Ishikawa (cell line): ENCODE measurements at regions not wholly inside any gene's neighbourhood (a gene's known extent, or its start where the extent isn't known, plus 50 kb on each side); places are given as distances from the start of the nearest gene placed in this dataset.

Experiments
- CEBPB ChIP-seq: IDR thresholded peaks from 2 replicates; pipeline ENCODE4 v1.6.1; 2012
- CREB1 ChIP-seq: IDR thresholded peaks from 2 replicates; pipeline ENCODE4 v1.6.1; 2012; ENCODE audit warnings: low read depth
- EGR1 ChIP-seq: IDR thresholded peaks from 2 replicates; pipeline ENCODE4 v1.6.1; 2012
- EP300 ChIP-seq: IDR thresholded peaks from 2 replicates; pipeline ENCODE4 v1.6.1; 2012; ENCODE audit warnings: borderline replicate concordance
- FOXM1 ChIP-seq: IDR thresholded peaks from 2 replicates; pipeline ENCODE4 v1.6.1; 2012; ENCODE audit warnings: low read depth, borderline replicate concordance
- NFIC ChIP-seq: IDR thresholded peaks from 2 replicates; pipeline ENCODE4 v1.6.1; 2012
- RAD21 ChIP-seq: IDR thresholded peaks from 2 replicates; pipeline ENCODE4 v1.6.1; 2012; ENCODE audit warnings: low read depth
- TAF1 ChIP-seq: IDR thresholded peaks from 2 replicates; pipeline ENCODE4 v1.6.1; 2012; ENCODE audit warnings: low read depth, mild to moderate bottlenecking
- TCF12 ChIP-seq: IDR thresholded peaks from 2 replicates; pipeline ENCODE4 v1.6.1; 2012; ENCODE audit warnings: low read depth
- TEAD4 ChIP-seq: IDR thresholded peaks from 2 replicates; pipeline ENCODE4 v1.6.1; 2012
- YY1 ChIP-seq: IDR thresholded peaks from 2 replicates; pipeline ENCODE4 v1.6.1; 2012; ENCODE audit warnings: low read depth
- ZBTB7A ChIP-seq: IDR thresholded peaks from 2 replicates; pipeline ENCODE4 v1.6.1; 2012; ENCODE audit warnings: low read depth
- TF ChIP-seq, protein P1 (sequence below): IDR thresholded peaks from 2 replicates; pipeline ENCODE4 v1.6.1; 2012
- TF ChIP-seq, protein P2 (sequence below): IDR thresholded peaks from 2 replicates; pipeline ENCODE4 v1.6.1; 2012
- TF ChIP-seq, protein P3 (sequence below): IDR thresholded peaks from 2 replicates; pipeline ENCODE4 v1.6.1; 2012; ENCODE audit warnings: low read depth, mild to moderate bottlenecking

DNA sequence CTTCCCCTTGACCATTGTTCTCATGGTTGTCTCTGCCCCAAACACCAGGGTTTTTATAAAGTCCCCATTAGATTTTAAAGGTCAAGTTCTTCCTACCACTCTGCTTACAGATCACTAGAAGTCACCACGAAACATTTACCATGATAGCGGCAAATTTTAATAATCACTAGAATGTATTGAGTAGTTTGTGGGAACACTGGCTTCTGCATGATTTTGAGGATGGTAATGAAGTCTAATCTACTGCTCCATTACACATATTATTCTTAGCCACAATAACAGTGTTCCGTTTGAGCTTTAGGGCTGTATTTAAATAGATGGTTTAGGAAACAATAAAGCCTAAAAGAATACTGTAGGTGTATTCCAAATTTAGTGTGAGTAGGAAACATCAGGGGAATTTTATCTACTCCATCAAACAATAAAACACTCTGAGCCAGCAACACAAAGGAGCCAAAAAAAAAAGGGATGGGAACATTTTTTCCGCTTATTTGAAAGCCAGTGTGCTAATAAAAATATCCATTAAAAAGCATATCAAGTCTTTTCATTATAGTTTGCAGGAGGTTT lies 49.7 kb downstream of the KLF12 start:
- no peak for TF ChIP-seq EP300
- no peak for TF ChIP-seq FOXM1
- TF ChIP-seq, protein P1, sequence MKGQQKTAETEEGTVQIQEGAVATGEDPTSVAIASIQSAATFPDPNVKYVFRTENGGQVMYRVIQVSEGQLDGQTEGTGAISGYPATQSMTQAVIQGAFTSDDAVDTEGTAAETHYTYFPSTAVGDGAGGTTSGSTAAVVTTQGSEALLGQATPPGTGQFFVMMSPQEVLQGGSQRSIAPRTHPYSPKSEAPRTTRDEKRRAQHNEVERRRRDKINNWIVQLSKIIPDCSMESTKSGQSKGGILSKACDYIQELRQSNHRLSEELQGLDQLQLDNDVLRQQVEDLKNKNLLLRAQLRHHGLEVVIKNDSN, result no peak
- TF ChIP-seq, protein P2, sequence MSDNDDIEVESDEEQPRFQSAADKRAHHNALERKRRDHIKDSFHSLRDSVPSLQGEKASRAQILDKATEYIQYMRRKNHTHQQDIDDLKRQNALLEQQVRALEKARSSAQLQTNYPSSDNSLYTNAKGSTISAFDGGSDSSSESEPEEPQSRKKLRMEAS, result no peak
- TF ChIP-seq NFIC, result no peak
- no peak for TF ChIP-seq TAF1
- TF ChIP-seq, protein P3, sequence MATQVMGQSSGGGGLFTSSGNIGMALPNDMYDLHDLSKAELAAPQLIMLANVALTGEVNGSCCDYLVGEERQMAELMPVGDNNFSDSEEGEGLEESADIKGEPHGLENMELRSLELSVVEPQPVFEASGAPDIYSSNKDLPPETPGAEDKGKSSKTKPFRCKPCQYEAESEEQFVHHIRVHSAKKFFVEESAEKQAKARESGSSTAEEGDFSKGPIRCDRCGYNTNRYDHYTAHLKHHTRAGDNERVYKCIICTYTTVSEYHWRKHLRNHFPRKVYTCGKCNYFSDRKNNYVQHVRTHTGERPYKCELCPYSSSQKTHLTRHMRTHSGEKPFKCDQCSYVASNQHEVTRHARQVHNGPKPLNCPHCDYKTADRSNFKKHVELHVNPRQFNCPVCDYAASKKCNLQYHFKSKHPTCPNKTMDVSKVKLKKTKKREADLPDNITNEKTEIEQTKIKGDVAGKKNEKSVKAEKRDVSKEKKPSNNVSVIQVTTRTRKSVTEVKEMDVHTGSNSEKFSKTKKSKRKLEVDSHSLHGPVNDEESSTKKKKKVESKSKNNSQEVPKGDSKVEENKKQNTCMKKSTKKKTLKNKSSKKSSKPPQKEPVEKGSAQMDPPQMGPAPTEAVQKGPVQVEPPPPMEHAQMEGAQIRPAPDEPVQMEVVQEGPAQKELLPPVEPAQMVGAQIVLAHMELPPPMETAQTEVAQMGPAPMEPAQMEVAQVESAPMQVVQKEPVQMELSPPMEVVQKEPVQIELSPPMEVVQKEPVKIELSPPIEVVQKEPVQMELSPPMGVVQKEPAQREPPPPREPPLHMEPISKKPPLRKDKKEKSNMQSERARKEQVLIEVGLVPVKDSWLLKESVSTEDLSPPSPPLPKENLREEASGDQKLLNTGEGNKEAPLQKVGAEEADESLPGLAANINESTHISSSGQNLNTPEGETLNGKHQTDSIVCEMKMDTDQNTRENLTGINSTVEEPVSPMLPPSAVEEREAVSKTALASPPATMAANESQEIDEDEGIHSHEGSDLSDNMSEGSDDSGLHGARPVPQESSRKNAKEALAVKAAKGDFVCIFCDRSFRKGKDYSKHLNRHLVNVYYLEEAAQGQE, result no peak
- no peak for TF ChIP-seq EGR1
- TF ChIP-seq YY1, result no peak
- no peak for TF ChIP-seq CREB1
- TF ChIP-seq RAD21, result no peak
- no peak for TF ChIP-seq TEAD4
- no peak for TF ChIP-seq TCF12
- TF ChIP-seq ZBTB7A, result no peak
- no peak for TF ChIP-seq CEBPB

DNA sequence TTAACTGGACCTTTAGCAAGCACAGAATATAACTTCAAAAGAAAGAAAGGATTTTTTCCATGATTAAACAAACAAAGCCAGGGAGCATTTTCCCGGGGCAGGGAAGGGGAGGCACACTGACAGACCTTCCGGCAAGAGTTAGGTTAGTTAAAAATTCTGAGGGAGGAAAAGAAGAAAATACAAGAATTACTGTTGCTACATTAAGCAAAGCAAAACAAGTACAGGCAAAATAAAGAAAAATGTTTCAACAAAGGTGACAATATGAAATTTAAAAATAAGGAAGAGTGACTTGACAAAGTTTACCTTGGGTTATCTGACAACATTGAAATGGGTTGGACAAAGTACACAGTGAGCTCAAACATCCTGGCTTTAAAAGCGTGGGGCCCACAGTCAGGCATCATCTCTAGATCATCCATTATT lies 51.5 kb downstream of the KLF12 start:
- no peak for TF ChIP-seq TCF12
- no peak for TF ChIP-seq NFIC
- TF ChIP-seq, protein P1, result no peak
- TF ChIP-seq CEBPB, result no peak
- TF ChIP-seq, protein P2, result no peak
- TF ChIP-seq RAD21, result no peak
- TF ChIP-seq TEAD4, result no peak
- TF ChIP-seq FOXM1, result no peak
- no peak for TF ChIP-seq CREB1
- TF ChIP-seq, protein P3, result no peak
- TF ChIP-seq YY1, result no peak
- no peak for TF ChIP-seq ZBTB7A
- no peak for TF ChIP-seq TAF1
- TF ChIP-seq EP300, result no peak

DNA sequence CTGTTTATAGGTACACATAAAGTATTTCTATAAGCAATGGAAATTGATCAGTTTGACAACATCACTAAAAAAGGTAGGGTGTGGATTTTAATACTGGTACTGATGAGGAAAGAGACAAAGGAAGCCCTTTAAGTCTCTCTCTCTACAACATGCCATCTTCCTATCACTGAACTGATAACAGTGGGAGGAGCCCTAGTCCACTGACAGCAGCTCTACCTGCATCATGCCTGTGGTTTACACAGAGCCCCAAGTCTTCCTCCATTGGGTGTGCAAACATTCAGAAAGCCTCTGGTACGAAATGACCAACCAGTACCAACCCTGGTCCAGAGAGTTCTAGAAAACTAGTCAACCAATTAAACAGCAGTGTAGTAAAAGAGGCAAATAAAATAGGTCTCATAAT lies 53.4 kb downstream of the KLF12 start:
- TF ChIP-seq TEAD4 (no peak), CREB1 (no peak), EGR1 (no peak), TAF1 (no peak), FOXM1 (no peak), CEBPB (no peak), TCF12 (no peak), EP300 (no peak), NFIC (no peak), ZBTB7A (no peak), RAD21 (no peak), YY1 (no peak)
- TF ChIP-seq, protein P1, result no peak
- TF ChIP-seq, protein P3, result no peak
- TF ChIP-seq, protein P2, result no peak

DNA sequence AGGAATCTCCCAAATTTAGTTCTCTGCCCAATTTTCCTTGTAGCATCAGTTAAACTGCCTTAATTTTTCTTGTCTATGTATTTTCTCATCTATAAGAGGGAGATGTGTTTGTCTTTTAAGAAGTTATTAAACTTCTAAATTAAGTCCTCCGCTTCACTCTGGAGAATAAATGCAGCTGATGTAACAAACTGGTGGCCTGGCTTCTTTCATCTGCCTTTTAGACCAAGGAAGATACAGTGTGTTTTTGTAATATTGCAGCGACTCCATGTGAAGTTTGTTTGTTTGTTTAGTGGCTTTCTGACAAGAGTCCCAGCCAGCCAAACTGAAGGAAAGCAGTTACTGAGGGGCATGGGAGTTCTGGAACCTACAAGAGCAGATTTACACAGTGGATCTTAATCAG lies 56.4 kb downstream of the KLF12 start:
- TF ChIP-seq CEBPB, result no peak
- no peak for TF ChIP-seq EP300
- no peak for TF ChIP-seq TCF12
- TF ChIP-seq NFIC, result no peak
- no peak for TF ChIP-seq ZBTB7A
- TF ChIP-seq, protein P3, result no peak
- TF ChIP-seq, protein P1, result no peak
- no peak for TF ChIP-seq RAD21
- TF ChIP-seq, protein P2, result no peak
- TF ChIP-seq CREB1, result no peak
- no peak for TF ChIP-seq FOXM1
- no peak for TF ChIP-seq YY1
- no peak for TF ChIP-seq TAF1
- no peak for TF ChIP-seq EGR1
- TF ChIP-seq TEAD4, result no peak
